ENCODE measurements at regions not wholly inside any gene's neighbourhood (a gene's known extent, or its start where the extent isn't known, plus 50 kb on each side); places are given as distances from the start of the nearest gene placed in this dataset.

GRCh38 chr2:128519517-128520215, 201.0 kb upstream of the HS6ST1 start:
- TF ChIP-seq POLR2A (IDR thresholded peaks at IDR 0.05; ENCODE audit: low read depth, low read length) (no peak), TAF1 (IDR thresholded peaks at IDR 0.05; ENCODE audit: low read depth, low read length) (no peak), POLR2AphosphoS5 (IDR thresholded peaks at IDR 0.05; ENCODE audit: low read depth, low read length) (no peak), POU2F2 (IDR thresholded peaks at IDR 0.05; ENCODE audit: low read depth, low read length) (no peak), SPI1 (IDR thresholded peaks at IDR 0.05; ENCODE audit: low read depth, low read length) (no peak)
